ENCODE measurements at regions not wholly inside any gene's neighbourhood (a gene's known extent, or its start where the extent isn't known, plus 50 kb on each side); places are given as distances from the start of the nearest gene placed in this dataset.
"Not testable (repeated sequence)": the region's sequence is repeated elsewhere in the genome, so short reads cannot be mapped to it uniquely, and the experiment has no call there.

DNA sequence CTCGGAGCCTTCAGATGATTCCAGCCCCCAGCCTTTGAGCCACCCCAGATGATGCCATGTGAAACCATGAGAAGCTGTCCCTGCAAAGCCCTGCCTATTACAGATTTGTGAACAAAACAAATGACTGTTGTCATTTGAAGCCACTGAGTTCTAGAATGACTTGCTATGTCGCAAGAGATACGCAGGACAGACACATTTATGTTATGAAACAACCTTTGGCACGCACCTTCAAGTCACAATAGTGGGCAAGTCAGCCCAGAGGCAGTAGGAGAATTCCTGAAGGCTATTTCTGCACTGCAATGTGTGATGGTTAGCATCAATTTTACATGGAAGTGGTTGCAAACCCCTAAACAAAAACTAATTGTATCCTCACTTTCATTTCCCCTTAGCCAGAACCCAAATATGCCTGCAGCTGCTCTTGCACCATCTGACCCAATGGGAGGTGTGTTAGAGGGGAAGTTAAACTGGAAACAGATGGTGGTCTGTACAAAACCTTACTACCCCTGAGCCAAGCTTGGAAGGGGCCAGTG is 174.4 kb upstream of the ATP6AP2 start:
- no peak for DNase-seq

DNA sequence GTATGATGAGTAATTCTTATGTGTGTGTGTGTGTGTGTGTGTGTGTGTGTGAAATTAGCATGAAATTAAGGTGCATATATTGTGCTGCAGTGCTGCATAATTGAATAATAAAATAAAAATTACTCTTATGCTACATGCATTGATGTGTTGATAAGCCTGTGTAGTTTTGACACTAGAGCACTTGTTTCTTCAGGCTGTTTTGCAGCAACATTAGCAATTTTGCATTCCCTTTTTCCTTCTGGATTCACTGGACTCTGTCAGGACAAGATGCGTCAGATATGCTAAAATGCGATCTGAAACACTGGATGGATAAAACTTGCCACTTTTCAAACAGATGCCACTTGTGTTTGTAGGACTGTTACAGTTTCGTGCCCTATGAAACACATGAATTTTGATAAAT is 175.4 kb upstream of the ATP6AP2 start:
- DNase-seq = no peak

DNA sequence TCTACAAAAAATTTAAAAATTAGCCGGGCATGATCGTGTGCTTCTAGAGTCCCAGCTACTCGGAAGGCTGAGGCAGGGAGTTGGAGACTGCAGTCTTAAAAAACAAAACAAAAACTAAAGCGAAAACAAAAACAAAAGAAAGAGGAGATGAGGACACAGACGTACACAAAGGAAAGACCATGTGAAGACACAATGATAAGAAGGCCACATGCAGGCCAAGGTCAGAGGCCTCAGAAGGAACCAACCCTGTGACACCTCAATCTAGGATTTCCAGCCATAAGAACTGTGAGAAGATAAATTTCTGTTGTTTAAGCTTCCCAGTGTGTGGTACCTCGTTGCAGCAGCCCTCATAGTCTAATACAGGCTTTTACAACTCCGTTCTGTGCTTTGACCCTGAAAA is 177.0 kb upstream of the ATP6AP2 start:
- DNase-seq = no peak

DNA sequence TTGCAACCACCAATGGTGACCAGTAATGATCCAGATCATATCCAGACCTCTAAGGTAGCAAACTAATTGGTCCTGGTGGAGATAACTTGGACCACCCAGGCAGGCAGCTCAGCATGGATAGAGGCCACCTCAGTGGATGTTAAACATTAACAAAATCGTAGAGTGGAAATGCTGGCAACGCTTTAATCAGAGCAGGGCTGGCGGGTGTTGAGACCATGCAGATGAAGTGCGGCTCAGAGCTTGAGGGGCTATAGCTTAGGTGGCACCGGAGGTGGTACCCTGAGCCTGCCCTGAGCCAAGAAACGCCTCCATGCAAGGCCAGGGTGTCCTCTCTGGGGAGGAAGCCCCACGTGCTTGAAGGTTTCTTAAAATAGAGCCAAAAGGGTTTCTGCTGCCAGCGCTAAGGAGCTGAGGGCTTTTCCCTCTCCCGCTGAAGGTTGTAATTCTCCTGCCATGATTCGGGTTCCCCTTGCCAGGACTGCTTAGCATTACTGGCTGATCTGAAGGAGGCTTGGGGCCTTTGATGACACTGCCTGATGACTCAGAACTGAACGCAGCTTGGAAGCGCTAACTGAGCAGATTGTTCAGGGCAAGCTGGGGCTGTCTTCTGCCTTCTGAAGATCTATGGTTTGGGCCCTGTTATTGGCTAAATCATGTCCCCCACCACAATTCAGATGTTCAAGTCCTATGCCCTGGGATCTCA is 177.8 kb upstream of the ATP6AP2 start:
- peak; percentile 2 for DNase-seq

DNA sequence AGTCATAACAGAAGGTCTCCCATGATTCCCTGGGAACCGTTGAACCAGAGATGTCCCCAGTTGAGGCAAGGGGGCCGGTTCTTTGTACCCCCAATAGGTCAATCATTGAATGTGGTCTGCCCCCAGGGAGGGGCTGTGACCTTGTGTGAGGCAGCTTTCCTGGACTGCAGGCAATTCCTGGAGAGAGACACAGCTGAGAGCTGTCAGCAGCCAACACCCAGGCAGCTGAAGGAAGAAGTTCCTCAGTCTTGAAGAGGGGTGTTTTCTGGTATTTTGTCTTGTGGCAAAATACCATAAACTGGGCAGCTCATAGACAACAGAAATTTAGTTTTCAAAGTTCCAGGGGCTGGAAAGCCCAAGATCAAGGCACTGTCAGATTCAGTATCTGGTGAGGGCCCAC is 185.7 kb upstream of the ATP6AP2 start:
- no peak for DNase-seq

DNA sequence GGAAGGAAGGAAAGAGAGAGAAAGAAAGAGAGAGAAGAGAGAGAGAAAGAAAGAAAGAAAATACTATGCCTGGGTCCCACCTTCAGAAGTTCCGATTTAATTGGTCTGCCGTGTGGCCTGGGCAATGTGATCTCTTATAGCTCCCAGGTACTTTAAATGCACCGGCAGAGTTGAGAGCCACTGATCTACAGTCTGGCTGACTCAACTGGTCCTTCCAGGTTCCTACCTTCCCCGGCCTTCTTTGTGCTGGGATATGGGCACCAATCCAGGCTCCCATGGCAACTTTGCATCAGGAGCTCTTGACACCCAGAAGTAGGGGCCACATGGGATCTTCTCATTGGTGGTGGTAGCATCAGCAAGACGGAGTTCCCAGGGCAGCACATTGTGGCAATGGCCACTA is 186.5 kb upstream of the ATP6AP2 start:
- no peak for DNase-seq

DNA sequence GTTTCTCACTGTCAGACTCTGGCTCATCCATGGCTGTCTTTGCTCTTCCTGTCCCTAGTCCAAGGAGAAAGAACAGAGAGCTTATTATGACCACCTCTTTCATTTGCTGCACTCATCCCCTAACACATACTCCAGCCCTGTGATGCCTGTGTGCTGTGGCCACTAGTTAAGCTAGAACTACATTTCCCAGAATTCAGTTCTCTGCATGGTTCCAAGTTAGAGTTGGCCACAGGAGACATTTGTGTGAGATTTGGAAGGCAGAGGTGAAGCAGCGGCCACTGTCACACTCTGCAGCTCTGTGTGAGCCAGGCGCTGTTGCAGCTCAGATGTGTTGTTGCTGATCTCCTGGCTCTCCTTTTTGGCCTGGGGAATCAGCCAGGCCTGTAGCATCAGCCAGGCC is 188.2 kb upstream of the ATP6AP2 start:
- no peak for DNase-seq

DNA sequence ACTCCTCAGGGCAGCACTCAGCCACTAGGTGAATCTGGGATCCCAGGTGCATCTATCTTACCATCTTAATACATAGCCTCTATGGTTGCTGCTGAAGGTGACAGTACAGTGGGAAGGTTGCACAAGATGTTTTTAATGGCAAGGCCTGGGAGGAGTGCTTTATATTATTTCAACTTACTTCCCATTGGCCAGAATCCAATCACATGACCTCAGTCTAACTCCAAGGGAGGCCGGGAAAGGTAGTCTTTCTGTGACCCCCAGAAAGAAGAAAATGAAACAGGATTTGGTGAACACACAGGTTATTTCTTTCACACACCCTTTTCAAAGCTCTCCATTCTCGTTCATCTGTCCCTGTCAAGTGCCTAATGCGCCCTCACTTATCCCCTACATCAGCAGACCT is 189.1 kb upstream of the ATP6AP2 start:
- DNase-seq = no peak

DNA sequence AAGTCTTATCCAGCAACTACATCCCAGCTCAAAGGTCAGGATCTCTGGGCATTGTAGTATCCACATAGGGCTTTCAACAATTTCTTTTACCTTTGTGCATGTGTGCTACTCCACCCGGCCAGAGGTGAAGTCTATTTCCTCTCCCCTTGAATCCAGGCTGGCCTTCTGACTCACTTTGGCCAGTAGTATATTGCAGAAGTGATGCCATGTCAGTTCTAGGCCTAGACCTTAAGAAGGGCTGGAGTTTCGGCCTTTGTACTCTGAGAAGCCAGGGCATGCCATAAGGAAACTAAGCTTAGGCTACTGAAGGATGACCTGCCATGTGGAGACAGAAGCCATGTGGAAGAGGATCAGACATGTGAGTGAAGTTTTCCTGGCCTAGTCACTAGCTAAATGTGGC is 191.2 kb upstream of the ATP6AP2 start:
- no peak for DNase-seq

DNA sequence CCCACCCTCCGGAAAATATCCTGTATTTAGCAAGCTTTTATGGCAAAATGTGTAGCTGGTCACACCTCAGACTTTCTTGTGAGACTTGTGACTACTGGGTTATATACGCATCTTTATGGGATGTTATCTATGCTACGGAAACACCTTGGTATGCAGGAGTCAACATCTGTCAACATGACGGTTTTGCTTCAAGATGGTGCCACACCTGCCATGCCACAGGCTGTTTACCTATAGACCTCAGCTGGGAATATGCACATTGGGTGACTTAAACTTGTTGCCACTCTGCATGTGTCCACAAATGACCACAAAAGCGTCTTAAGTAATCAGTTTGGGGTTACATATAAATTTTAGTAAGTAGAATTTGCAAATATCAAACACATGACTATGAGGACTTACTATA is 192.3 kb upstream of the ATP6AP2 start:
- DNase-seq = no peak

DNA sequence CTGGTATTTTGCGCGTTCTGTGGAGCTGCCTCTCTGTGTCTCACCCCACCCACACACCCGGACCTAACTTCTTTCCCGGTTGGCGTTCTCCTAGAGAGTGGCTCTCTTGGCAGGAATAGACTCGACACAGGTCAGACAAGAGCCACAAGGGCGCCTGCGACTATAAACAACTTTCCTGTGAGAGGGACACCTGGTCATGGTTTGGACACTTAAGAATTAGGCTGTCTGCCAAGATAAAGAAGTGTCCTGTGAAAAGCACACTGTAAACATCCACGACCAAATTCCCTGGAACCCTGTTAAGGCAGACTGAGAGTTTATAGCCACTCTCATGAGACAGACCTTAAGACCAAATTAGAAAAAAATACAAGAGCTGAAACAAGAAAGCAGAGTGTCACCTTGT is 192.9 kb upstream of the ATP6AP2 start:
- not testable (repeated sequence) for DNase-seq

DNA sequence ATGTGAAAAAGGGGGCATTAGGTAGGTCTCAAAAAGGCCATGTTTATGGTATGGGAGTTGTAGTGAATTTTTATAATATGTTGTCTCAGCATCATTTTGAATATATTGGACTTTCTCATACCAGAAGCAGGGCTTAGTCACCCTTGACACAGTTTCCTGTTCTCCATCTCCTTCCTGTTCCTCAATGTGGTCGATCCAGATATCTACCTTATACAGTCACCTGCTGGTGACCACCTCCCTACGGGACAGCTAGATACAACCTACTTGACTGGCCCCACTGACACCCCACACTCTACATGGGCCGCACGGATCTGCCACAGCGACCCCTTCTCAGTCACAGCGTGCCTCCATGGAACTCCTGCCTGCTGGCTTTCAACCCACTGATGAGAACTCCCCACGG is 193.5 kb upstream of the ATP6AP2 start:
- DNase-seq = not testable (repeated sequence)

DNA sequence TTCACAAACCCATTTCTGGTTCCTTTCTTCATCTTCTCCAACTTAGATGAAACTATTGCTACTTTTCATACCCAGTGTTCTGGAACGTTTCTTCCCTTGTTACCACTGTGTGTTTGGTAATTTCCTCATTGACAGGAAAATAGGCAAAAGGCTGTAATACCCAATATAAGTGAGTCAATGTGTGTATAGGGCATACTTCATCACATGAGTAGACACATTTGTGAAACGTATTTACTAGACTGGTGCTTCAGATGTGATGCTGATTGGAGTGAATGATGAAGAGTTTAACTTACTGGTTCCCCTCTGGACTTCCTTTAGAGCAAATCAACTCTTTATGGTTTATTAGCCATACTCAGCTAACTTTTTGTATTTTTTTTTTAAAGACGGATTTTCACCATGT is 195.1 kb upstream of the ATP6AP2 start:
- DNase-seq = no peak

DNA sequence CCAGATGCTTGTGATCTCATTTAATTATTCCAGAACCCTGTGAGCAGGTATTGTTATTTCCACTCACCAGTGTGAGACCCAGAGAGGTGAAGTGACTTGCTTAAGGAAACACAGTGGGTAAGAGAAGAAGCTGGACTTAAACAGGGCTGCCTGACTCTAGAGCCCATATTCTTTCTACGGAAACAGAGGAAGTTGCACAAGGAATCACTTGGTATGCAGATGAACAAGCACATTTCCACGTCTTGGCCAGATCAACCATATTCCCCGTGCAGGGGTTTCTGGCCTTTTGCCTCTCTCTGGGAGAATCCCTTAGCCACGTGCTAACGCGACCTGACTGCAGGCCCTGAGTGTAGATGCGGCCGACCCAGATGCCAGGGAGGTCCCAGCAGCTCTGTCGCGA is 195.5 kb upstream of the ATP6AP2 start:
- no peak for DNase-seq

DNA sequence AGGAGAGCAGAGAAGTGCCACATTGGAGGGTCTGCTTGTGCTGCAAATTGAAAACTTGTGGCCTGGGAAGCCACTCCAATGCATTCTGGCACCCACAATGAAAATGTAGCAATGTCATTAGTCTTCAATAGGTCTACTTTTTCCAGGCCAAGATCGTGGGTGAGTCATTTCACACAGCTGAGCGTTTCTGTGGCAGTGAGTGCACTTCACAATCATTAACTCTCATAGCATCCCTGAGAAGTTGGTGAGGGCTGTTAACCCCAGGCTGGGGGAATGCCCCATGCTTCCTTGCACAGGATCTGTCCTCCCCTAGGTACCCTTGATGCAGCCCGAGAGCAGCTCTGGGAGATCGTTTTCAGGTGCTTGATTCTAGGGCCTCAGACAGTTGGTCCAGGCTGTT is 196.8 kb upstream of the ATP6AP2 start:
- no peak for DNase-seq

DNA sequence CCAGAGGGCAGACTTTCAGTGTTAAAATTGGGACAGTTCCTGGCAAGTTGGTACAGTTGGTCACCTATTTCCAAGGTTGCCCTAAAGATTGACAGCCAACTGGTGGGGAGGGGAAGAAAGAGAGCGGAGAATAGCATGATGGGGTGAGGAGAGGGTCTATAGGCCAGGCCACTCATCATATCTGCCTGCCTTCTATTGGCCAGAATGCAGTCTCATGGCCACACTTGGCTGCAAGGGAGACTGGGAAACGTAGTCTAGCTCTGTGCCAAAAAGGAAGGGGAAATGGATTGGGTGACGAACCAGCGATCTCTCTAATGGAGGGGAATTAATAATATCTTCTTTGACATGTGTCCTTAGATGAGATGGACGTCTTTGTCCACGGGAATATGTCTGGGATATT is 197.4 kb upstream of the ATP6AP2 start:
- no peak for DNase-seq

DNA sequence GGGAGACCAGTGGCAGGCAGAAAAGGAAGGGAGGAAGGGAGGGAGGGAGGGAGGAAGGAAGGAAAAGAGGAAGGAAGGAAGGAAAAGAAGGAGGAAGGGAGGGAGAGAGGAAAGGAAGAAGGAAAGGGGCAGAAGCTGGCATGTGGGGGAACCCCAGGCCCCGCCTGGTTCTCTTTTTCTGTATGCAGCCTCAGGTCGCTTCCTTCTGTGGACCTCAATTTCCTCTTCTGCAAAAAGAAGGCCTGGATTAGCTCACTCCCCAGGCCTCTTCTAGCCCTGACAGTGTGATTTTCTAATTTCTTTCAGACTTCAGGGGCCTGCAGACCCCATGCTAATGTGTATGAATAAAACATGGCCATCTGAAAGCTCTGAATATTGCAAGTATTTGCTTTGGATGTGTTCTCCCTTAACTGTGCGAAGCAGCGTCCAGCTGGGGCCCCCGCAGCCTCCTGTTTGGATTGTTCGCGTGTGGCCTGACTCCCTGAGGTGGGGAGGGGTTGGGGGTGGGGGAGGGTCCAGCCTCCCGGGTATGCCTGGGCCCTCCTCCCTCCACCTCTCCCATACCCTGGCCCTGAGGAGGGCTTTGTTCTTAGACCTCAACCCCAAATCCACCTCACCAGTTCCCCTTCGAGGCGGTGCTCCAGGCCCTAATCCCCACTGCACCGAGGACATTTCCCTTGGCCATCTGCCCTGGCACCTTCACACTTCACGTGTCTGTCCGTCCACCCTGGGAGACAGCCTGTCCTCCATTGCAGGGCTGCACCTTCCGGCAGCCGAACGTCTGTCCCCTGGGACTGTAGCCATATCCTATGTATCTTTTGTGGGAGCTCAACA is 199.9 kb upstream of the ATP6AP2 start:
- DNase-seq = no peak

DNA sequence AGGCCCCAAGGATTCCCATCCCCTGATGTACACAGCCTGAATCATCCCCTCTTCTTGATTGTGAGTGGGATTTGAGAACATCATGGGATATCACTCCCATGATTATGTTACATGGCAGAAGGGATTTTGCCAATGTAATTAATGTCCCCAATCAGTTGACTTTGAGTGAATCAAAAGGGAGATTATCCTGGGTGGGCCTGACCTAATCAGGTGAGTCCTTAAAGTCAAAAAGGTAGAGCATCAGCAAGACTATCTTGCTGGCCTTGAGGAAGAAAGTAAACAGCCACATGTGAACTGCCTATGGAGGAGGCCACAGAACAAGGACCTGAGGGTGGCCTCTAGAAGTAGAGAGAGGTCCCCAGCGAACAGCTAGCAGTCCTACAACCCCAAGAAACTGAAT is 203.1 kb upstream of the ATP6AP2 start:
- no peak for DNase-seq

DNA sequence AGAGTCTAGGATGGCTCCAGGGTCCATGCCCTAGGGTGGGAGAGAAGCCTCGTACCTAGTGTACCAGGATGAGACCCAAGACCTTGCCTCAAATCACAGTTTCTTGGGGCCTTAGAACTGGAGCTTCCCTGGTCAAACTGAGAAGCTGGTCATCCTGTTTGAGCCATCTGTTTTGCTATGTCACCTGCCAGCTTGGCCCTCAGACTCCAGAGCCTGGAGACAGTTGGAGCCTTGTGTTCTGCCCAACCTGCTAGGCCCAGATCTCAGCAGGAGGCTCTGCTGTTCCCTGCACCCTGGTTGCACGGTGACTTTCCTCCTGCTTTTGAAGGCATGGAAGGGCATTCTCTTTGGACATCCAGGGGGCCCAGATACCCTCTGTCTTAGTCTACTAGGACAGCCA is 206.3 kb upstream of the ATP6AP2 start:
- no peak for DNase-seq

DNA sequence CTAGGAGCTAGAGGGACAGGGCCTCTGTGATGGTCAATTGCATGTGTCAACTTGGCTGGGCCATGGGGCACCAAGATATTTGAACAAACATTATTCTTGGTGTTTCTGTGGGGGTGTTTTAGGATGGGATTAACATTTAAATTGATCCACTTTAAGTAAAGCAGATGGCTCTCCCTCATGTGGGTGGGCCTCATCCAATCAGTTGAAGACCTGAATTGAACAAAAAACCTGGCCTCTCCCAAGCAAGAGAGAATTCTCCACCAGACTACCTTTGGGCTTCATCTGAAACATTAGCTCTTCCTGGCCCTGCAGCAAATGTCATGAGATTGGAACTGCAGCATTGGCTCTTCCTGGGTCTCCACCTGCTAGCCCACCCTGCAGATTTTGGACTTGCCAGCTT is 207.1 kb upstream of the ATP6AP2 start:
- DNase-seq = no peak

DNA sequence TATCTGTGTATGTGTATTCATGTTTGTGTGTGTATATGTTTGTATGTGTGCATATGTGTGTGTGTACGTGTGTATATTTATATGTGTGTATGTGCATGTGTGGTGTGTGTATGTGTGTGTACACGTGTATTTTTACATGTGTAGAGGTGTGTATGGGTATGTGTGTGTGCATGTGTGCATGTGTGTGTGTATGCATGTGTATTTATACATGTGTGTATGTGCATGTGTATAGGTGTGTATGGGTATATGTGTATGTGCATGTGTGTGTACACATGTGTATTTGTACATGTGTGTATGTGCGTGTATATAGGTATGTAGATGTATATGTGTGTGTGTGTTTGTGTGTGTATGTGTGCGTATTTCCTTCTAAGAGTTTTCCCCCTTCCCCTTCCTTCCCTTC is 207.7 kb upstream of the ATP6AP2 start:
- DNase-seq = no peak

DNA sequence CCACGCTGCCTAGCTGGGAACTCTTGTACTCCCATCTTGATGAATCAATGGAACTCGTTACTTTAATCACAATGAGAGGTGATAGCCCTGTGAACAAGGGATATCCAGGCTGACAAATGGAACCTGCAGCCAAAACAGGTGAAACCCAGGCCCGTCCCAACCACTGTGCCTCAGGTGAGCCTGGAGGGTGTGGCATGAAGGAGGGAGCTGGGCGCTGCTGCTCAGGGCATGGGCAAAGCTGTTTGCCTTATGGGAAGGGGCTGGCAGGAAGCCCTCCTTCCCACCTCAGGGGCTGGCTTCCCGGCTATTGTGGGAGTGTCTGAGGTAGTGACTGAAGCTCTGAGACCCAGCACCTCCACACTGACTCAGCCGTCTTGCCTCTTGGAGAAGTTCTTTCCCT is 209.4 kb upstream of the ATP6AP2 start:
- DNase-seq = no peak

DNA sequence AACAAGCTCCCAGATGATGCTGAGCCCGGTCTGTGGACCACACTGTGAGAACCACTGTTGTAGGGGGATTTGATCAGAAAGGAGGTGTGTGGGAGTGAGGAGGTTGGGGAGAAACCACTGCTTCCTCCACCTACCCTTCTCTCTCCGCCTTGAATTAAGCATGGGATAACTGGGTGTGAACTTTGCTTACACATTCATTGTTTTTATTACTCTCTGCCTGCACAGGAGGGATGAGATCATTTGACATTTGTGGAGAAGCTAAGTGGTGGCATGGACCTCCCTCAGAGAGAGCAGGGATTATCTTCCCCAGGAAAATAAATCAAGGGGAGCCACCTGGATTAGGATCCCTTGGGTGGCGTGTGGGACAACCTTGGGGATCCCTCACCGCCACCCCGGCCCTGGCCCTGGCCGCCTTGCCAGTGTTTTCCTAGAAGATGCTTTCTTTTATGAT is 212.1 kb upstream of the ATP6AP2 start:
- no peak for DNase-seq

DNA sequence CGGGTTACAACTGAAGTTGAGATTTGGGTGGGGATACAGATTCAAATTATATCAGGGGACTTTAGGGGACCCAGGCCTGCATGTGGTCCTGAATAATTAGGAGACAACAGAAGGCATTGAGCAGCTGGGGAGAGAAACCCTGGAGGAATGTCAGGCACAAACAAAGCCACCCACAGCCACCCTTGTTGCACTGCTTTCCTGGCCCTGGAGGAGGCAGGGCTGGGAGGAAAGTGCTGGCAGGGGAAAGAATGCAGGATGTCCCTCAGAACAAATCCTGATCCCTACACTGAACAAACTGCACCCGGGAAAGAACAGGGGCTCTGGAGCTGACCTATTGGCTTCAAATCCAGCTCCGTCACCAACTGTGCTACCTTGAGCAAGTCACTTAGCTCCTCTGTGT is 214.1 kb upstream of the ATP6AP2 start:
- DNase-seq = no peak

All from stimulated activated CD4-positive, alpha-beta T cell treated with anti-CD3 and anti-CD28 coated beads, Interleukin-4, amount 100 ng/mL, for 1 hour (primary cell).